ENCODE measurements at regions not wholly inside any gene's neighbourhood (a gene's known extent, or its start where the extent isn't known, plus 50 kb on each side); places are given as distances from the start of the nearest gene placed in this dataset.

DNA sequence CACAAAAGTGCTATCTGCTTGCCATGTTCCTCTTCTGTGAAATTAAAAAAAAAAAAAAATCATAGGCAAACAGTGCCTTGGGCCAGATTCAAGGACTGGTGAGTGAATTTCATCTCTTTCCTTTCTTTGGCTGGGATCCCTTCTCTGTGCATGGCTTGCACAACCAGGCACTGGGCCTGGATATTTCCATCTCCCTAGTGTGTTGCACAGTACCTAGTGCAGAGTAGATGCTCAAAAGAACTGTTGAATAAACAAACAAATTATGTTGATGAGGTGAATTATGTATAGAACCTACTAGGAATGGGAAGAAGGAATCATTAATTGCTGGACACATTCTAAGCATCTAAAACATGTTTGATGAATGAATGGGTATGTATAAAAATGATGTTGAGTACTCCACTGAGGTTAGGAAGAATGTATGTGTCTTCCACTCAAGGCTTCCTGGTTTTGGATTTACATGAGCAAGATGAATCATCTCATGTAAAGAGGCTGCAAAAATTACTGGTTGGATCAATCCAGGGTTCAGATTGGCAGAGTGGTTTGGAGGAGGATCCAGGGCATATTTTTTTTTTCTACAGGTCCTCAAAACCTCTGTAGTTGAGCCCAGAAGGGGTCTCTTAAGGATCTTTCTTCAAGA lies 93.2 kb downstream of the EMP1 start:
- no peak for DNase-seq (ENCODE audit: low spot score)

DNA sequence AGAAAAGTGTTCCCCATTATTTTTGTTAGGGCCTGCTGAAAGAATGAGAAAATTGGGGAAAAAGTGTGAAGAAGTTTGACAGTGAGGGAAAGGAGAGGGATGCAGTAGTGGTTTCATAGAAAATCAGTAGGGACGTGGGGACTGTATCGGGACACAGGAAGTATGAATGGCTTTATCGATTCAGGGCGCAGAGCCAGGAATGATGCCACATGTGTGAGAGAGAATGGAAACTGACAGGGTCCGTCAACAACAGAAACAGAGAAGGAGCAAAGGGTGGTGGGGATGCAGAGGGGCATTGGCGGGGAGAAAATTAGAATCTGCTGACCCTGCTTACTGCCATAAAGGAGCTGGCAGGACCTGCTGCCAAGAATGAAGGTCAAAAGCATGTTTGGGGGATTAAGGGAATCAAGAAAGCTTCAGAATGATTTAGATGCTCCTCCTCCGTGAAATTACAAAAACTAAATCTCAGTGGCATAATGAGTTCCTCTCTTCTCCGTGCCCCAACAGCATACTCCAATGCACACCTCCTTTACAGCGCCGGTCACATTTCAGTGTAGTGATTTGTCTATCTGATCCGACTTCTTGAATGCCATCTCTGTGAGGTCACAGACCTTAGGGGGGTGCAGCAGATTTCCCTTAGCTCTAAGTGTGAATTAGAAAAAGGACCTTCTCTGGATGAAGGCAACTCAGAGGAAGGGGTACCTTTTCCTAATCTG lies 92.6 kb downstream of the EMP1 start:
- no peak for DNase-seq (ENCODE audit: low spot score)

DNA sequence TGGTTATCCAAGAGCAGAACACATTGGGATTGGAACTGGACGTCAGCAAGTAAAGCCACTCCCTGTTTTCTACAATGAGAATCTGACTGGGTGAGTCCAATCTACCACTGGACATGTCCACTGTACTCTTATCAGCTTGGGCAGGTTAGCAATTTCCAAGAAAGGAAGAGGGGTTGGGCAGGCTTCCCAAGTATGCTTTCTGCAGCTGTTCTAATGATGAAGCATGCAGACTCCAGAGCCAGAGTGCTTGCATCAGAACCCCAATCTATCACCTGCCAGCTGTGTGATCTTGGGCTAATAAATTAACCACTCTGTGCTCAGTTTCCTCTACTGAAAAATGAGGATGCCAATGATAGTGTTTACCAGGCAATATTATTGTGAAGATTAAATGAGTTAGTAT lies 92.0 kb downstream of the EMP1 start:
- no peak for DNase-seq (ENCODE audit: low spot score)

GRCh38 chr12:13283867-13284266 lies 87.3 kb downstream of the EMP1 start:
- DNase-seq (ENCODE audit: low spot score), result no peak

- DNase-seq (ENCODE audit: low spot score), result no peak
Measured at GRCh38 chr12:13282861-13283260, 86.3 kb downstream of the EMP1 start.

DNA sequence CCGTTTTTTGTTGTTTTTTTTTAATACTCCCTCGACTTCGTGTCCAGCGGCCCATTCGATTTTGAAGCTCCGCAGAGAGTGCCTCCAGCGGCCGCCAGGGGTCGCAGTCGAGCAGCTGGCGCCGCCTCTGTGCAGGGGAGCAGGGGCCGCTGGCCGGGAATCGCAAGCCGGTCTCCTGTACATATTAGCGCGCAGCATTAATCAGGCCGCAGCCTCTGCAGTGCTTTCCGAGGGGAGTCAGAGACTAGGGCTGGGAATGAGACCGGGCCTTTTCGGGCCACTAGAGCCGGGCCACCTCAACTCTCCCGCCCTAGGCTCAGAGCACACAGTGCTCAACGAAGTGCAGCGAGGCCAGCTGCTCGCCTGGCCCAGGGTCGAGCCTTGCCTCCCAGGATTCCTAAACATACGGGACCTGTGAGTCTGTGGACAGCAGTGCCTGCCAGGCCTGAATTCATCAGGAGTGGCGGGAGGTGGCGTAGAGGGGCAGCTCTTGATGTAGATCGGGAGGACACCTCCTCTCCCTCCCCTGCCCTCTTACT lies 81.8 kb downstream of the EMP1 start:
- peak; percentile 77 for DNase-seq (ENCODE audit: low spot score)

- DNase-seq (ENCODE audit: low spot score), result no peak
Measured at GRCh38 chr12:13277293-13277692, 80.8 kb downstream of the EMP1 start.

DNA sequence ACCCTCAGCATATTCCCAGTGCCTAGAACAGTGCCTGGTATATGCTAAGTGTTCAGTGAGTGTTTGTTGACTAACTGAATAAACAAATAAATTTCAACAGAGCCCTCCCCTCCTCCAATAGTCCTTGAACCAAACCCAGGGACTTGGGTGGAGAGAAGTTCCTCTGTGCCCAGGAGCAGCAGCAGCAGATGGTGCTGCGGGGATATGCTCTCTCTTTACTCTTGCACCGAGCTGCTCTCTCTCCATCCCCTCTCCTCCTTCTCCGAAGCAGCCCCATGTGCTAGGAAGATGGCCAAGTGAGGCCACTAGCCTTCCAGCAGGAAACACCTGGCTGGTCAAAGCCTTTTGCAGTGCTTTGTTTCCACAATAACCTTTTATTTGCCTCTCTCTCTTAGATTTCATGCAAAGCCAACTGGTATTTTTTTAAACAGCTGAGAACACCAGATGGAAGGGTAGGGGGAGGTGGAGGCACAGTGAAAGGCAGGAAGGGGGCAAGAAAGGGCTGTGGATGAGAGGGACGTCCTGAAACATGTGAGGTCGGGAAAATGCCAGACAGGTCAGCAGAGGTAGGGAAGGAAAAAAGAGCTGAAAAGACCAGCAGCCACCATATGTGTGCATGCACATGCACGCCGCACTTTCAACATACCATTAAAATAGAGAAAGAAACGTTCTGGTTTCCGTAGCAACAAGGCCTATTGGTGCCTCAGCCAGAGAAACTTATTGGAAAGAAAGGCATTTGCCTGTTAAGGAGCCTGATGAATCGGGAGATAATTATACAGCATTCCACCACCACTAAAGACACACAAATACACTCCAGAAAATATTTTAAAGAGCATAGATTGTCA lies 78.9 kb downstream of the EMP1 start:
- DNase-seq (ENCODE audit: low spot score), result no peak

DNA sequence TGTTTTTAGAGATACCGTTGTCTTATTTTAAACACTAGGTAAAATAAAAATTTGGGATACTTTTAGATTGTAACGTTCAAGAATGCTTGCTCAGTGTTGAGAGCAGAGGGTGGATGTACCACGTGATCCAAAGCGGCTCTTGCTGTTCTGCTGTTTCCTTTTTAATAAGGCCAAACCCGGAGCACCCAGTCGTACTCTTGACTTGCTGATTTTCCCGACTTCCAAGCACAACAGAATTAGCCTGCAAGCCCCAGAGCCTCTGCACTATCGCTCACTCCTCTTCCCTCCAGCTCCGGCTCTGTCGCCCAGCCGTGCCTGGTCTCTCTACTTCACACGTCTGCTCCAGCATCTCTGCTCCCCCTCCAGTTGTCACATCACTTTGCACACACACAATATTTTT lies 77.3 kb downstream of the EMP1 start:
- DNase-seq (ENCODE audit: low spot score), result no peak

DNA sequence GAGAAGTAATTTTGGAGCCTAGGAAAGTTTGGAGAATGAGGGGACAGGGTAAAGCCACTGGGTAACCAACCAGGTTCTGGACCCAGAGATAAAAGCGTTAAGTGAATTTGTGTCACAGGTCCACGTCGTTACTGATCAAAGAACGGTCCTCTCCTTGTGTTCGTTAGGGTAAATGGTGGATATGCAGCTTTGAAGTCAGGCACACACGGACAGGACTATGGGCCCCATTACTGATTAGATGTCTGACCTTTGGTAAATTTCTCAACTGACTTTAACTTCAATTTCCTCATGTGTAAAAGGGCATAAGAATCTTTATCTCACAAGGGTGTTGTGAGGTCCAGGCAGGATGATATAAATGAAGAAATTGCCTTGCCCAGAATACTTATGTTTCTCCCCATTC lies 76.6 kb downstream of the EMP1 start:
- DNase-seq (ENCODE audit: low spot score), result no peak

DNA sequence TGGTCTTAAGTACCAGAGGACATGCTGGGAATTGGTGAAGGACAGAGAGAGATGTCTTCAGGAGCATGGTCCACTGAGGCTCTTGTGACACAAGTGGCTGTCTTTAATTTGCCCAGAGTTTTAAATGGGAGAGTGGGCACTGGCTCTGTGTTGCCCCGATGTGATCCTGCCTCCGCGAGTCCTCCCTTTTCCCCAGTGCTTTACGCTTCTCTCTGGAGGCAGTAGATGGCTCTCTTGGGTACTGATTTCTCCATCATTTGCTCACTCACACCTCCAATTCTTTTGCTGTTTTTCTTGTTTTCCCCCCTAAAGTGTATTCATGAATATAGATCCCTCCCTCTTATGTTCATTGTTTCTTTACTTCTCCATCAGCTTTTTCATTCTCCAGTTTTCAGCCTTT lies 74.3 kb downstream of the EMP1 start:
- no peak for DNase-seq (ENCODE audit: low spot score)
